ENCODE measurements at regions not wholly inside any gene's neighbourhood (a gene's known extent, or its start where the extent isn't known, plus 50 kb on each side); places are given as distances from the start of the nearest gene placed in this dataset.

DNA sequence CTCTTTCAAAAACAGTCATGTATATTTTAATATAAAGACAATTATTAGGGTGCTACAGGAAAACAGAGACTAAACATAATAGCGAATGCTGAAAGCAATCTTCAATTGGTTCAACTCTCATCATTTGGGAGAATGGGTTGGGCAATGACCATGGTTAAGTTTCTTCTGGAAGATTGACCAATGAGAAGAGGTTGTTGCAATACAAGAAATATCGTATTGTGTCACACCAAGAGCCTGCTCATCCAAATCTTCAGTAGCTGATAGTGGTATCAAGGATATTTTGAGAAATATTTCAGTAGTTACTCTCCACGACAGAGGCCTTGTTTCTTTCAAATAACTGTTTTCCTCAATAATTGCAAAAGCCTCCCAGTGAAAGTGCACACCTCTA, 83.0 kb upstream of the FNDC3A start:
- no peak for DNase-seq

DNA sequence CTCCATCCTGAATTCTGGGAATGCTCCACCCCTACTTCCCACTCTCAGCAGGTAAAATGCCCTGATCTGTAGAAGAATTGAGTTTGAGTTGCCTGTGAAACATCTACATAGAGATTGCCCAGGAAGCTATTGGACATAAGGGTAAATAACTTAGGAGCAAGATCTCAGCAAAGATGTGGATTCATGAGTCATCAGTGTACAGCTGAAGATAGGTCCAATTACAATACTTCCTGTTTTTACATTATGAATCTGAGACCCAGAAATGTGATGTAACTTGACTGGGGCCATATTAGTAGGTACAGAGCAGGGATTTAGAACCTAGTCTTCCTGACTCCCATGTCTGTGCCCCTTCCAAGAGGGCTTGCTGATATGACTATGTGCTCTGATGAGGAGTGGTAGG, 79.4 kb upstream of the FNDC3A start:
- no peak for DNase-seq

DNA sequence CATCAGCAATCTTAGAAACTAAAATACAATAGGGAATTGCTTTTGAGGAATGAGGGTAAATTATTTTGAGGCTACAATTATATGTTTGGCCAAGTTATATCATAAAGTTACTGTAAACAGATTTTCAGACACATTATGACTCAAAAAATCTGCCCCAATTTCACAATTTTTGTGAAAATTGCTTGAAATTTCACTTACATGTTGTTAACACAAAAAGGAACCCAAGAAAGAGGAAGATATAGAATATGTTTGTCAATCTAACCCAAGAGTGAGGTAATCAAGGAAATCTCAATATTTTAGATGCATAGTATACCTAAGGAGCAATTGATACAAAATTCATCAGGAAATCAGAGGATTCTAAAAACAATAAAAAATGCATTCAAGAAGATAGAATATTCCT, 73.9 kb upstream of the FNDC3A start:
- DNase-seq: no peak

DNA sequence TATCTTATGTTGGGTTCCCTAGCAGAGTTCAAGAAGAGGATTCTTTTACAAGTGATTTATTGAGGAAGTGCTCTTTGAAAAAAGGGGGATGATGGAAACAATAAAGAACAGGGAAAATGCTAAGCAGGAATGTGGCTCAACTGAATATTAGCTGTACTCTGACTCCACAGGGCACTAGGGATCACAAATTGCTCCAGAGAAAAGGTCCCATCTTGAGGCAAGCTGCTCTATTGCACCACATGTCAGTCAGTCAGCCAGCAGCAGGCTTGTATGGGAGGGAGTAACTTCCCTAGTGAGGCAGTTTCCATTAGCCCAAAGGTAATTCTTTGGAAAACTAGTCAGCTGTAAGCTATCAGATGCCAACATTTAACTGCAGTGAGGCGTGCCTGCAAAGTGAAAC, 73.3 kb upstream of the FNDC3A start:
- no peak for DNase-seq

DNA sequence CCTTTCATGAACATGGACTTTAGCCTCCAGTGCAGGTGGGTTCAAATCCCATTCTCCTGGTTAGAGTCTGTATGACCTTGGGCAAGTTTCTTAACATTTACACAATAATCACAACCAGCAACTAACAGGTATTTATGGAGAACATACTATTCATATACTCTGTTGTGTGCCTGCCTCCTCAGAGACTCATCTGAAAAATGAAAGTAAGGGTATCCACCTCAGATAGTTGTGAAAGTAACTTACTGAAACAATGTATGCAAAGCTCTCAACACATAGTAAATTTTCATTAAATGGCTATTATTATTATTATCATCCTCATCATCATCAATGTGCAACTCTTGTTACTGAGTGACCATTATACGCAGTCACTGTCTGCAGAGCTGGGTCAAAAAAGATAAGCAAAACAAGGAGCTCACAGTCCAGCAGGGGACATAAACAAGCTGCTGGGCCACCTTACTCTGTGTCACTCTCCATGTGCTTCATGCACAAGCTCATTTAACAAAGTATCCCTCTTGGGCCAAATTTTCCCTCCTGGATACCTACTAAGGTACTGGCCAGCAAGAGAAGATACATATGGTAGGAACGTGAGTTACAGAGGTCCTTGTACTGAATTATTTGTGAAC, 70.9 kb upstream of the FNDC3A start:
- no peak for DNase-seq

DNA sequence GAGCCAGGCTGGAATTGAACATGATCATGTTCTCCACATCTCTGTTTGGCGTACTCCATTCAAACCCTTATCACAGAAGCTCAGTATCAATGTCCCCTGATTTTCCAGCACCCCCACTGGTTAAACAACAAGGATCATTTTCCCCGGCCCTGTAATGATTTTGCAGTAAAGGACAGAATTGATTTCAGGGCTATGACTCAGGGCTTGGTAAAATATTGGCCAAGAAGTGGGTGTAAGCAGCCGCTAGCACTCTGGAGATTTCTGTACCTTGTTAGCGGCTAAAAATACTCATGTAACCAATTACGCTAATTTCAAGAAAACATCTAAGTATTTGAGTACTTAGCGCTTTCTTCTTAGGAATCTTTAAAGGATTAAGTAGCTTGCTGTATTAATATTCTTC, 69.5 kb upstream of the FNDC3A start:
- no peak for DNase-seq

DNA sequence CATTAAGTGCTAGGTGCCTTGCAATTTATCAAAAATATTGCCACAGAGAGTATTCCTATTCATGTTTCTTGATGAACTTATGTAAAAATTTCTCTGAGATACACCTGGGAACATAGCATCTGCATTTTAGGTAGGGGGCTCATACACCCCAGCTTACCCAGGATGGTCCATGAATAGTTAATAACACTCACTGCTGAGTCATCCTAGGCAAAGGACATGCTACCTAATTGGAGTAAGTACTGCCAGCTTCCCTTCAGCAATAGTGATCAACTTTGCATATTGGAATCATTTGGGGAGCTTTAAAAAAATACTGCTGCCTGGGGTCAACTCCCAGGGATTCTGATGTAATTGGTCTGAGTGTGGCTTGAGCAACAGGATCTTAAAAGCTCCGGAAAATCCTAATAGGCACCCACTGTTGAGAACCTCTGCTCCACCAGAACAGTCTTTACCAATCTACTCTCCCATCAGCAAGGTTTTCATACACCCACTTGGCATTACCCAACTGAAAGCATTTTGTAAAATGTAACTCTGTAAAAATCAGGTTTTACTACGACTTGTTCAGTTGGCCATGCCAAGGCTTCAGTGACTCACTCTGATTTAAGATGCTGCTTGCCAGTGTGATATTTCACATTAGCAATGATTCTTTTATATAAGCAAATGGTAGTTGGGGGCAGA, 67.2 kb upstream of the FNDC3A start:
- DNase-seq: no peak

DNA sequence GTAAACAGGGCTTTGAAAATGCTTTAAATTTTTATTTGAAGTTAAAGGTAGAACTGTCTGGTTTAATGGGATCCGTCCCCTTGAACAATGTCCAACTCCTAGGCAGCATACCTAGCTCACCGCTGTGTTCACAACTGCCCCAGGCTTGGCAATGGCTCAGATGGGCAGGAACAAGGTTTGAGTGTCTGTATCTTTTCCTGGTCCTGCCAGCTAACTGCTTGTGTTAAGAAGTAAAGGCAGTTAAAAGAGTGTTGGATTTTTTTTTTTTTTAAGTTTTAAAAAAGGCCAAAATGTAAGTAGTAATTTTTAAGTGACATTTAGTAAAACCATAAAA, 66.7 kb upstream of the FNDC3A start:
- DNase-seq: no peak

DNA sequence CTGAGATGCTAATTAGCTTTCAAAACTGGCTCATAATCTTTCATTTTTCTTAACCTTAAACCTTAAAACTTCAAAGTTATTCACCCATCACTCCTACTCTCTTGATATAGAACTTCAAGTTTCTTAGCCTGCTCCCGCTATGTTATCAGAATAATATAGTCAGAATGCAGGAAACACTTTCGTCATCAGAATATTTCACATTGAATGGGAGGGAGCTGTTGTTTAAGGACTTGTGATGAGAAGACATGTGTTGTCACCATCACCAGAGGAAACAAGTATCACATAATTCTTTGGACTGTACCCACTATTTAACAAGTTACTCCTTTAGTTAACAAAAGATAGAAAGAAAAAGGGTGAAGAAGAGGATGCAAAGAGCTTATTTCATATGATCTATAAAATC, 65.0 kb upstream of the FNDC3A start:
- no peak for DNase-seq

DNA sequence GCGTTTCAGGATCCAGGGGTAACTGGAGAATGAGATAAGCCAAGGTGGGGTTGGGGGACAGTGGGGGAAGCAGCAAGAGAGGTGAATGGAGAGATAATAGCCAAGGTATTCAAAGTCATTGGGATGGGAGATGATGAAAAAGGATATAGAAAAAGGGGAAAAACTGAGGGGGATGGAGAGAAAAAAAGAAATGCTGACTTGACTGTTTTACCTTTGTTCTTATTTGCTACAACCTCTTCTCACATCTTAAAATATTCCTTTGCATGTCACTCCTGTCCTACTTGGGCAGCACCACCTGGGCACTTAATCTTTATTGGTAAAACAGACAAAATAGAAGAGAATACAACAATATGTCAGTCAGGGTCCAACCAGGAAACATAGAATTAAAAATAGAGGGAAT, 56.0 kb upstream of the FNDC3A start:
- DNase-seq: no peak

DNA sequence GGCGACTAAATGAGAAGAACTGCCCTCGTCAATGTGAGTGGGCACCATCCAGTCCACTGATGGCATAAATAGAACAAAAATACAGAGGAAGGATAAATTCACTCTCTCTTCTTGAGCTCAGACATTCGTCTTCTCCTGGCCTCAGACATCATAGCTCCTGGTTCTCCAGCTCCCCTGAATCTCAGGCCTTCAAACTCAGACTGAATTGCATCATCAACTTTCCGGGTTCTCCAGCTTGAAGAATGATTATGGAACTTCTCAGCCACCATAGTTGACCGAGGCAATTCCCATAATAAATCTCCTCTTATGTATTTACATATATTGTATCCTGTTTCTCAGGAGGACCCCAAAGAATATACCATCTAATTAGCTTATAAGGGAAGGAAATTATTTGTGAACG, 55.0 kb upstream of the FNDC3A start:
- DNase-seq: no peak

DNA sequence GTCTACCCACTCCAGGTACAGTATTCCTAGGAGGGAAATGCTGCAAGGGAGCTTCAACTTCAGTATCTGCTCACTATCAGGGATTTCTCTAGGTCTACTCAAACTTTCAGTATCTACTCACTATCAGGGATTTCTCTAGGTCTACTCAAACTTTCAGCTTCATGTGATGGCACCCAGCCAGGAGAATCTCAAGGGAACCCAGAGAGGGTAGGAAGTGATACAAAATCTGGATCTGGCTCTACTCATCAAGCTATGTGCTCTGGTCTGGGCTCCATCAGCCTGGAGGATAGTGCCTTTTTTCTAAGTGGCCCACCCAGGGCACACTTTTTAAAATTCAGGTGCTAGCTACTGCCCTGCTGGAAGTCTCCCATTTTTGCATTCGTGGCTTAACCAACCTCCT, 52.3 kb upstream of the FNDC3A start:
- DNase-seq: no peak

DNA sequence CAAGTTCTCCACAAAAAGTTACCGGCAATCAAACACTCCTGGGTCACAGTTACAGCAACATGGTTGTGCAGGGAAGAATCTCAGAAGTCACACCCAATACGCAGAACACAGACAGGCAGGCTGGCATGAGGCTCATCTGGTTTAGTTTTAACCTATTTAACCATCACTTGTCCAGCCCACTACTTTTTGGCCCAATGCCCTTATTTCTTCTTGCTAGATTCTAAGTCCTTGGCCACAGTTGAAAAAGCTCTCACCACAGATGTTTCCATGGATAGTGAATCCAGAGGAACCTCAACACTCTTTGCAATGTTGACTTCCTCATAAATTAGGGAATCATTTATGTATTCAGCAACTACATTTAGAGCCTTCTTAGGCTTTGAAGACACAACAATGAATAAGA, 50.7 kb upstream of the FNDC3A start:
- DNase-seq: no peak
